Hematopoietic multipotent progenitor cell treated with erythropoietin and hydrocortisone succinate and interleukin-3 and kit ligand, for 6 days (in vitro differentiated cells): ENCODE measurements at regions not wholly inside any gene's neighbourhood (a gene's known extent, or its start where the extent isn't known, plus 50 kb on each side); places are given as distances from the start of the nearest gene placed in this dataset.

Experiments
- DNase-seq: peaks from one replicate; pipeline ENCODE4 v3.0.0-alpha.2; 2015

- DNase-seq: no peak
These were observed 57.1 kb upstream of the ATG10 start for GRCh38 chr5:81914696-81915095.

GRCh38 chr5:81912933-81913332 lies 58.9 kb upstream of the ATG10 start:
- DNase-seq: no peak

DNA sequence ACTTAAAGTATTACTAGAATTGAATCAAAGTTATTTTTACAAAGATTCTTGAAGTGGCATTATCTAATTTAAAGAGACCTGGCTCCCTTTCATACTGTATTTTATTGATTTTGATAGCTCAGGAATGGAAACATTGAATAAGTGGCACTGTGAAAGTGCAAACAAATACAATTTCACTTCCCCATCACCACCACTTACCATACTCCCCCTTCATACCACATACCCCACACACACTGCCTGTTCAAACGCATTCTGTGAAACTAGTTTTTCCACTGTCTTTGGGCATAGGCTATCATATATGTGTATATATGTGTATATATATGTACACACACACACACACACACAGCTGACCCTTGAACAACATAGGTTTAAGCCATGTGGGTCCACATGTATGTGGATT lies 62.1 kb upstream of the ATG10 start:
- no peak for DNase-seq

- DNase-seq: peak; percentile 36
These were observed 63.1 kb upstream of the ATG10 start for GRCh38 chr5:81908771-81909170.

GRCh38 chr5:81908044-81908443 lies 63.8 kb upstream of the ATG10 start:
- DNase-seq: no peak

DNA sequence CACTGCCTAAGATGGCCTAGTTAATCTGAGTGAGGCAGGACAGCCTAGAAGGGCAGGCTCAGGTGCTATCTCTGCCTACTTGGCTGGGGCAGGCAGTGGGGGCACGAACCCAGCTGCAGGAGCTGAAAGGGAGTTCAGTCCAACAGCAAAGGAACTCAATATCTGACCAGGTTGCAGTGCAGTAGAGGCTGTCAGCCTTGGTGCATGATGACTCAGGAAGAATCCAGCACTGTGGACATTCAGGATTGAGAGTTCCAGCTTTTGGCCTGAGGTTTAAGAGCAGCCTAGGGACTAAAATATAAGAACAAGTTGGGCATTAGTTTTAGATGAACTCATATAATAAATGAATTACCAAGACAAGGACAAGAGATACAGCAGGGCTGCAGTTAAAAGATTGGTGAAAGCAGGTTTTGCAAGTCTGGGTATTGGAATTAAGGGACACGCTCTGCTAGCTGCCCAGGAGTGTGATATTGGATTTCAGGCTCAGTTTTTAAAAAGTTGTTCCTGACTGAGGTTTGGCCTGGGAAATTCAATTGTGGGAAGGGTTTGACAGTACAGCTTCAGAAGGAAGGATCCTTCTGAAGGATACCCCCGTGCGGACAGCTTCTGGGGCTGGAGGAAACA lies 64.7 kb upstream of the ATG10 start:
- peak; percentile 11 for DNase-seq

- no peak for DNase-seq
These were observed 65.7 kb upstream of the ATG10 start for GRCh38 chr5:81906086-81906485.

- DNase-seq: no peak
These were observed 67.0 kb upstream of the ATG10 start for GRCh38 chr5:81904861-81905260.

DNA sequence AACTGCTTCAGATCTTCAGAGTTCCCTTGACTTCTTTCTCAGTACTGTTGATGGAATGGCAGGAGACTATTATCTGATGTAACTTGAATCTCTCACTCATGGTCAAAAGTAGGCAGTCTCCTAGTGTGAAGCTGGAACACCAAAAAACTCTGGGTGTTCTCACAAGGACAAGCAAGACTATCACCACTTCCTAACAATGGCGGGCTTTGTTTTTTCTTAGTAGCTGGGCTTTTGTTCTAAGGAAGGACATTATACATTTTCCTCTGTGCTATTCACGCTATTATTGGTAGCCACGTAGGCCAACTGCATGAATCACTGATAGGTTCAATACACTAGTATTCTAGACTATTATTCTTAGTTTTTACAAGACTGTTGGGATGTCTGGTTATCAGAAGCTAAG lies 67.7 kb upstream of the ATG10 start:
- no peak for DNase-seq

DNA sequence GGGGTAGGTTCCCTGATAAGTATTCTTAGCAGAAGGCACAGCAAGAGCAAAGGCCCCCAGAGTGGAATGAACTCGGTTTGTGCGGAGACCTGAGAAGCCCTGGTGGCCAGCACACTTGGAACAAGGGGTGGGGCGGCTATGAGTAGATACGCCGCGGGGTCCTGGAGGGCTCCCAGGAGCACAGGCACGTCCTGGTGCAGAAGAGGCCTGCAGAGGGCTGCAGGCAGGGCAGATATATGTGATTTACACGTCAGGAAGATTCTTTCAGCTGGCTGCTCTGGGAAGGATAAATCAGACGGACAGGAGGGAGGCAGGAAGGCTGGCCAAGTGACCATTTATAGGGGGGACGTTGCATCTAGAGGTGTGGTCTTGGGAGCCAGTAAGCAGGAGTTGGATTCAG lies 70.2 kb upstream of the ATG10 start:
- no peak for DNase-seq

GRCh38 chr5:81899123-81899522 lies 72.7 kb upstream of the ATG10 start:
- no peak for DNase-seq

GRCh38 chr5:81898403-81898802 lies 73.4 kb upstream of the ATG10 start:
- DNase-seq: peak; percentile 63

GRCh38 chr5:81896764-81897163 lies 75.1 kb upstream of the ATG10 start:
- peak; percentile 14 for DNase-seq

DNA sequence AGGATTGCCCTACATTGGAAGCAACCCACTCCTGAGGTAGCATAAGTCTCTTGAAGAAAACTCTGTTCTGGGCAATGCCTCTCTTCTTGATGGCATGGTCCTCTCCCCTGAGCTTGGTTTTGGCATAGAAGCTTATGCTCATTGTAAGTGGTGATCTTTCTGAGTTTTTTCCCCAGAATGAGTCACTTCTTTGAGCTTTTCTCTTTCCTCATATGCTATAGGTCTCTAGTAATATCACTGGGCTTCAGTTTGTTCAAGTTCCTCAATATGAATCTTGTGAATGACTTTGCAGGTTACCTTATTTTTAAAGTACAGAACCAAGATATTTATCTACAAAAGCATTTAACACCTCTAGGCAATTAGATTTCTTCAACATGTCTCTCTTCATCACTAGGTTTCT lies 76.5 kb upstream of the ATG10 start:
- peak; percentile 49 for DNase-seq

GRCh38 chr5:81893961-81894360 lies 77.9 kb upstream of the ATG10 start:
- DNase-seq: peak; percentile 7

GRCh38 chr5:81884871-81885270 lies 87.0 kb upstream of the ATG10 start:
- DNase-seq: no peak

GRCh38 chr5:81883371-81883770 lies 88.5 kb upstream of the ATG10 start:
- no peak for DNase-seq

DNA sequence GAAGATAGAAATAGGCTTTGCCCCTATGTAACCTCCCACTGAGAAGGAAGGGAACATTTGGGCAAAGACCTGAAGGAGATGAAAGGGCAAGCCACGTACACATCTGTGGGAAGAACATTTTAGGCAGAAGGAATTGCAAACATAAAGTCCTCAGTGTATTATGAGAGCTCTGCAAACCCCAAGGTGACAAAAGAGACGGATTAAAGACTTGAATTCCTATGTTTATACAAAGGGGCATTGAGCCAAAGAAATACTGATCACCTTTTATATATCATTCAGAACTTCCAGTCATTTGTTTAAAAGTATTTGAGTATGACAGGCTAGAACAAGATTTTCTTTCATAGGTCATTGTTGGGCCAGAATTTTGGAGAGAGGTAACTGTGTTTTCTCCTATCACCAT lies 90.2 kb upstream of the ATG10 start:
- DNase-seq: no peak

- no peak for DNase-seq
These were observed 91.9 kb upstream of the ATG10 start for GRCh38 chr5:81879936-81880335.

GRCh38 chr5:81878333-81878732 lies 93.5 kb upstream of the ATG10 start:
- DNase-seq: peak; percentile 47

DNA sequence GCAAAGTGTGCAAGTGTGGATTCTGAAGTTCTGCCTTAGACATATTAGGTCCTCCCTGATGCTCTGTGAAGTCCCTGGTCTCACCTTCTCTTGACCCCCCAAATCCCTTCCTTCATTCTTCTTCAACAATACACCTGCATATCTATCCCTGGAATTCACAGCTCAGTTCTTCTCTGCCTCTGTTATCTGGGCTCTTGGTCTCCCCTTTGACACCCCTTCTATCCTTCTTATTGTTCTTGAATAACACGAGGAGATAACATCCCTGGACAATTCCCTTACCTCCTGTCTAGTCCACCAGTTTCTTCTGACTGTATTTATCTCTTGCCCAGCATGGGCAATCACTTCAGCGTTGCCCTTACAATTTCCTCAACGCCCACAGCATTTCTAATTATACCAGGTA lies 104.8 kb upstream of the ATG10 start:
- DNase-seq: no peak

DNA sequence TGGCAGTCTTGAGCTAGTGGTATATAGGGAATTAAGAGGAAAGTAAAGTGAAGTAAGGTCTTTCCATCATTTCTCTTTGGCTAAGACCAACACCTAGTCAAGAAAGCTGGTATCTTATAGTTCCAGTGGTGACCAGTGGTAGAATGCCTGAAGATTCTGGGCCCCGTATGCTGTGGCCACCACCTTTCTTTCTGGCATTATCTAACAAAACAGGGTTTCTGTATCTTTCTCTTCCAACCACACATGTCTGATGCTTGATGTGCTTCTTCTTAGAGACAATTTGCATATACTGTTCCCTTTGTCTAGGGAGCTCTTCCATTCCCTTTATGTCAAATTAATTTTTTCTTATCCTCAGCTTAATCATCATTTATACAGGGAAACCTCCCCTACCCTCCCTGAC lies 109.9 kb upstream of the SSBP2 start:
- peak; percentile 60 for DNase-seq

DNA sequence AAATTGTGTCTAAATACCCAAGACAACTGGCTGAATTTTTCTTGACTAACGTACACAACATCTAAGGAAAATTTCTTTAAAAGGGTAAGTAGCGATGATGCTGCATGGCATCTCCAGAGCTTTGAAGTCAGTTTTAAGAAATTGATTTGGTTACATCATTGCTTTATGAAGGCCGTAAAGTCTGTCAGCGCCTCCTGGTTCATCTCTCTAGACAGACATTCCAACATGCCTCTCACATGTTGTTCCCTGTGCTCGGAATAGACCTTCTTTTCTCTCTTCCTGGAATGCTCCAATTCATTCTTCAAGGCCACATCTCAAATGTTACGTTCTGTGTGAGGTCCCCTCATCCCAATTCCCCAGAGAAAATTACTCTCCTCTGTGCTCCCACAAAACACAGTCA lies 108.7 kb upstream of the SSBP2 start:
- DNase-seq: no peak

DNA sequence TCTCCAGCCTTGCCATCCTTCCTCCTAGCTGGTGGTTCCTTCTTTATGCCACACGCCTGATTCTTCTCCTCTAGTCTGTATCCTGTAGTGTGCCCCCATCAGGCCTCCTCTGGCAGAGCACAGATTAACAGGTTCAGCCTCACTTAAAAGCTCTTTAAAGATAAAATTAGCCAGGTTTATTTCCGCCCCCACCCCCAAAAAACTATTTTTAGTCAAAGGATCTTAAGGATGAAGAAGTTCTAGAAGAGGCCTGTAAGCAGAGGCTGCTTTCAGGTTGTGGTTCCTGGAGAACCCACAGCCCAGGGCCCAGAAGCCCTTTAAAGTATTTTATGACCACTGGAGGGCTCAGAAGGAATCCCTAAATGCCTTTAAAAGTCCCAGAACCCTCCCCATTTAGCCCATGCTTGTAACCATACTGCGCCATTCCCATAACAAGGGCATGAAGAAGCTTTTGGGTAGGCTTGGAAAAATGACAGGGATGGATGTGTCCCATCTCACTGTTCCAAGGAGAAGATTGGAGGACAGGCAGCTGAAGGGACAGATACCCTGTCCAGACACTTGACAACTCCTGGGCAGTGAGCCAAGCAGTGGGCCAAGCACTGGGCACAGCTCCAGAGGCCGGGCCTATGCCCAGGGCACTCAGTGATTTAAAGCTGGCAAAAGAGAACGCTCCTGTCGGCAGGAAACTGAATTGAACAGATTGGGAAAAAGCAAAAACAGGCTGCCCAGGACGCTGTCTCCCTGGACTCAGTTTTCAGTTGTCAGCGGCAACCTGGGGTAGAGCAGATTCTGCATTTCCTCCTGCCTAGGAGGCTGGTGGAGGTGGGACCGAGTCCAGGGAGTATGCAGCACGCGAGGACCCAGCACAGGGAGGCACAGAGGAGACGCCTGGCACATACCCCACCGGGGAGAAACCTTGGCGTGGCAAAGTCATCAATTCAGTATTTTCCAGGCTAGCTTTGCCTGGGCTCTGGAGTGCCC lies 106.3 kb upstream of the SSBP2 start:
- peak; percentile 57 for DNase-seq
